Thyroid gland (tissue), 4 donors: ENCODE measurements at regions not wholly inside any gene's neighbourhood (a gene's known extent, or its start where the extent isn't known, plus 50 kb on each side); places are given as distances from the start of the nearest gene placed in this dataset.

Experiments used
- POLR2A ChIP-seq, 2 donors: fragments of 450-650 bp; IDR thresholded peaks; one replicate each; pipeline ENCODE4 v1.6.1; 2017; ENCODE audit warnings: antibody characterized with exemption in 2 of 2, mild to moderate bottlenecking in 2 of 2, moderate library complexity in 1 of 2
- TF ChIP-seq, protein P1 (sequence below), 6 experiments: fragments of 200-600 bp in 3 of 6; fragments of 450-650 bp in 3 of 6; sonication (generic) in 3 of 6; IDR thresholded peaks; one replicate each; pipeline ENCODE4 v1.5.1; 2016 to 2019; ENCODE audit warnings: antibody characterized with exemption in 6 of 6, mild to moderate bottlenecking in 2 of 6, inconsistent platforms in 1 of 6, moderate library complexity in 1 of 6

- TF ChIP-seq, protein P1, sequence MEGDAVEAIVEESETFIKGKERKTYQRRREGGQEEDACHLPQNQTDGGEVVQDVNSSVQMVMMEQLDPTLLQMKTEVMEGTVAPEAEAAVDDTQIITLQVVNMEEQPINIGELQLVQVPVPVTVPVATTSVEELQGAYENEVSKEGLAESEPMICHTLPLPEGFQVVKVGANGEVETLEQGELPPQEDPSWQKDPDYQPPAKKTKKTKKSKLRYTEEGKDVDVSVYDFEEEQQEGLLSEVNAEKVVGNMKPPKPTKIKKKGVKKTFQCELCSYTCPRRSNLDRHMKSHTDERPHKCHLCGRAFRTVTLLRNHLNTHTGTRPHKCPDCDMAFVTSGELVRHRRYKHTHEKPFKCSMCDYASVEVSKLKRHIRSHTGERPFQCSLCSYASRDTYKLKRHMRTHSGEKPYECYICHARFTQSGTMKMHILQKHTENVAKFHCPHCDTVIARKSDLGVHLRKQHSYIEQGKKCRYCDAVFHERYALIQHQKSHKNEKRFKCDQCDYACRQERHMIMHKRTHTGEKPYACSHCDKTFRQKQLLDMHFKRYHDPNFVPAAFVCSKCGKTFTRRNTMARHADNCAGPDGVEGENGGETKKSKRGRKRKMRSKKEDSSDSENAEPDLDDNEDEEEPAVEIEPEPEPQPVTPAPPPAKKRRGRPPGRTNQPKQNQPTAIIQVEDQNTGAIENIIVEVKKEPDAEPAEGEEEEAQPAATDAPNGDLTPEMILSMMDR (IDR thresholded peaks at IDR 0.05): no peak
- peak in 1 of 2 donors; percentile 77 for TF ChIP-seq POLR2A (IDR thresholded peaks at IDR 0.05)
These were observed 88.8 kb upstream of the CHD2 start for GRCh38 chr15:92811148-92811913.
